CD4-positive, alpha-beta T cell treated with Interleukin-10 for 1 hour (primary cell): ENCODE measurements at regions not wholly inside any gene's neighbourhood (a gene's known extent, or its start where the extent isn't known, plus 50 kb on each side); places are given as distances from the start of the nearest gene placed in this dataset.
"Not testable (repeated sequence)": the region's sequence is repeated elsewhere in the genome, so short reads cannot be mapped to it uniquely, and the experiment has no call there.

Experiments
- DNase-seq: peaks from one replicate; pipeline ENCODE4 v3.0.0-alpha.2; 2020

GRCh38 chr12:131277186-131278091, 323.7 kb downstream of the ADGRD1 start:
- not testable (repeated sequence) for DNase-seq

GRCh38 chr12:131278451-131279115, 324.9 kb downstream of the ADGRD1 start:
- not testable (repeated sequence) for DNase-seq

GRCh38 chr12:131279281-131279921, 325.7 kb downstream of the ADGRD1 start:
- DNase-seq: no peak

DNA sequence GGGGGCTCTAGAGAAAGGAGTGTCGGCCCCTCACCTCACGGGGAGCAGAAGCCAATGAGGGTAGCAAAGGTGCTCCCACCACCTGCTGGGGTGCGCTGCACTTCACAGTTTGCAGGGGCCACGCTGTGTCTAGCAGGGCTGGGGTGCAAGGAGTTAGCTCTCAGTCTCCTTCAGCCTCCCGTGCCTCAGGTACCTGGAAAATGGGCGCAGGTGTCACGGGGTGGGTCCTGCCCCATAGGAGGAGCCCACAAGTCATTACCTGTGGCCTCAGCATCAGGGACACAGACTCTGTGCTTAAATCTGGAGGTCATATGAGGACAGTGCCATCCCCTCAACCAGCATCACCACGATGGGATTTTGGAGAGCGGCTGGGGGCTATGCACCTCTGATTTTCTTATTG, 326.7 kb downstream of the ADGRD1 start:
- DNase-seq: no peak

- no peak for DNase-seq
Measured at GRCh38 chr12:131281016-131281415, 327.3 kb downstream of the ADGRD1 start.

DNA sequence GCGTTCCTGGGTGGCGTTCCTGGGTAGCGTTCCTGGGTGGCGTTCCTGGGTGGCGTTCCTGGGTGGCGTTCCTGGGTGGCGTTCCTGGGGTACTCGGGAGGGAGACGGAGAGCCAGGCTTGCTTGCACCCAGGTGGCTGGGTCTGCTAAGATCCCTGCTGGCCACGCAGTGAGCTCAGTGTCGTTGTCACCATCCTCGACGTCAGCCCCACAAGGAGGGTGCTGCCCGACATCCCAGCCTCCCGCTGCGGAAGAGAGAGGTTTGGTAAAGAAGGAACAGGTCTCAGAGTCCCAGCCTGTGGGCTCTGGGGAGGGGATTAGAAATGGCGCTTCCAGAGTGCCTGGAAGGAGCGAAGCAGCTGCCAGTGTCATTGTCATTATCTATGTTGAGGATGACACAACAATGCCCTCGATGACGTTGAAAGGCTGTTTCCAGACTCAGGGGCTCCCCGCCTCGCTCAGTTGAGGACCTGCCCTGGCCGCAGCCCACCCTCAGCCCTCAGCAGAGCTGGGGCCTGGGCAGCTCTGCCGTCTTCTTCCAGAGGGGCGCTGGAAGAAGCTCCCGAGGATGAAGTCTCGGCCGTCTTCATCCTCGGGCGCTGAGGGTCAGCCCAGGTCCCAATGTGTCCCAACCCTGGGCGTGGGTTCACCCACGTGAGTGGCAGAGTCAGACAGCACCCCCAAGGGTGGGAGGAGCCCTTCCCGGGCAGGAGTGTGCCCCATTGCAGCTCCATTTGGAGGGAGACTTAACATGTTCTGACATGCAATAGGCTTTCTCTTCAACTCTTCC, 328.8 kb downstream of the ADGRD1 start:
- DNase-seq: no peak

DNA sequence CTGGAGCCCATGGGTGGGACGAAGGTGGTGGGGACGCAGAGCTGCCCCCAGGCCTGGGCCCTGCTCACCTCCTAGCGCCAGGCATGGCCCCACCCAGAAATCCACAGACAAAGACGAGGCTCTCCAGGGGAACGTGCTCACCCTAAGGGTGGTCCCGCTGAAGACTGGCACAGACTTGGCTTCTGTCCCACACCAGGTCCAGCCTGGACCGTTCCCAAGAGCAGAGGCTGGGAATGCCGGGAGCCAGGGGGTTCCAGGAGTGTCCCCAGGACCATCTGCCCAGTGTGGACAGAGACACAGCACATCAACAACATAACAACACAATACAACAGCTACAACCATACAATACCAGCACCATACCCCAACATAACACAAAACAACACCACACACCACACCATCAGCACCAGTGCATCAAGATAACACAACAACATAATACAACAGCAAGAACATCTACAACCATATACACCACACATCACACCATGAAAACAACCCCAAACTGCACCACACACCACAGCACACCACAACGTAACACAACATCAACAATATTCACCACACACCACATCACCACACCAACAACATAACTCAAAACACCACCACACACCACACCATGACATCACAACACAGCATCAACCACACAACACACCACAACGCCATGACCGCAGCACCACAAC, 329.6 kb downstream of the ADGRD1 start:
- no peak for DNase-seq

DNA sequence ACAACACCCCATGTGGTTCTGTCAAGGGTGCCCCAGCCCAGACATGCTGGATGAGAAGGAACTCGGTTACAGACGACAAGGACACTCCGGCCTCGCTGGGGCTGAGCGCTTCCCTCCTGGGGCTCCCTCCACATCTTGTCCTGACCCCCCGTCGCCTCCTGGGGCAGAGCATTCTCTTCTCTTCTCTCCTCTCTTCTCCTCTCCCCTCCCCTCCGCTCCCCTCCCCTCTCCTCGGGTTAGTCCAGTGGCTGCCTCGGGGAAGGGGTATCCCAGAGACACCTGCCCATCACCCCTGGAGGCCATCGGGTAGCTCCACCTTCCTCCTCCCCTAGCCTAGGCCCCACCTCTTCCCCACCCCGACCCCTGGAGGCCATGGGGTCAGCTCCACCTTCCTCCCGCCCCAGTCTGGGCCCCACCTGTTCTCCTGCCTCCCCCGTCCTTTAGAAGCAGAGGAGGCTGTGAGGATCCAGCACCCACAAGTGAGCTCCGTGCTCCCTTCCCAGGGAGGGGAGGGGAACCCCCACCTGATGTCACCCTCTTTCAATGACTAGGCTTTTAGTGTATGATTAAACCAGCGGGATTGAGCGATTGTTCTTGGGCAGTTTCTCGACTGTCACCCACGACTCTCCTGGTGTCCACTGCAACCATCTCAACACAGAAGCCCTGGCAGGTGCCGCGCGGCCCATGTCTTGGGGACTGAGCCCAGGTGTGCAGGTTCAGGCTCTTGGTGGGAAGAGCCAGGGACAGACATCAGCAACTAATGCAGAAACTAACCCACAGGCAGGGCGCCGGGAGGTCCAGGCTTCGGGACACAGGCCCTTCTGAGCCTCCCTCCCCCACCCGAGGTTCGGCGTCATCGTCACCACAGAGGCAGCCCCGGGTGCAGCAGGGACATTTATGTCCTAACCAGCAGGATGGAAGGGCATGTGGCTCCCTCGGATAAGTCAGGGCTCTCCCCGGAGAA, 330.4 kb downstream of the ADGRD1 start:
- not testable (repeated sequence) for DNase-seq

GRCh38 chr12:131284954-131285904, 331.5 kb downstream of the ADGRD1 start:
- not testable (repeated sequence) for DNase-seq

- DNase-seq: not testable (repeated sequence)
Measured at GRCh38 chr12:131285905-131286295, 332.2 kb downstream of the ADGRD1 start.

DNA sequence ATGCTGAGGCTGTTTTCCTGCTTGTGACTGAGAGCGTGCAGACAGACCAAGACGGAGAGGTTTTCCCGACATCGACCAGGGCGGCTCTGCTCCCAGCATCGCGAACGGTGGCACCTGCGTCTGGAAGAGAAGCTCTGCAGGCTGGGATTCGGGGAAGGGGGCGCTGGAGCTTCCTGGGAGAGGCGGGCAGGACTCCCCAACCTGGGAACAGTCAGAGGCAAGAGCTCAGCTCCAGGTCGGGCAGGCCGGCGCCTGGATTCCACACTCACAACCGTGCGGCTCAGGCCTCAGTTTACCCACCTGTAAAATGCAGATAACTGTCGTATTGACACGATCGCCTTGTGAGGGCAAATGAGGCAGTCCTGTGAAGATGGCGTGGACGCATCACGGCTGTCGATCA, 332.6 kb downstream of the ADGRD1 start:
- DNase-seq: not testable (repeated sequence)

DNA sequence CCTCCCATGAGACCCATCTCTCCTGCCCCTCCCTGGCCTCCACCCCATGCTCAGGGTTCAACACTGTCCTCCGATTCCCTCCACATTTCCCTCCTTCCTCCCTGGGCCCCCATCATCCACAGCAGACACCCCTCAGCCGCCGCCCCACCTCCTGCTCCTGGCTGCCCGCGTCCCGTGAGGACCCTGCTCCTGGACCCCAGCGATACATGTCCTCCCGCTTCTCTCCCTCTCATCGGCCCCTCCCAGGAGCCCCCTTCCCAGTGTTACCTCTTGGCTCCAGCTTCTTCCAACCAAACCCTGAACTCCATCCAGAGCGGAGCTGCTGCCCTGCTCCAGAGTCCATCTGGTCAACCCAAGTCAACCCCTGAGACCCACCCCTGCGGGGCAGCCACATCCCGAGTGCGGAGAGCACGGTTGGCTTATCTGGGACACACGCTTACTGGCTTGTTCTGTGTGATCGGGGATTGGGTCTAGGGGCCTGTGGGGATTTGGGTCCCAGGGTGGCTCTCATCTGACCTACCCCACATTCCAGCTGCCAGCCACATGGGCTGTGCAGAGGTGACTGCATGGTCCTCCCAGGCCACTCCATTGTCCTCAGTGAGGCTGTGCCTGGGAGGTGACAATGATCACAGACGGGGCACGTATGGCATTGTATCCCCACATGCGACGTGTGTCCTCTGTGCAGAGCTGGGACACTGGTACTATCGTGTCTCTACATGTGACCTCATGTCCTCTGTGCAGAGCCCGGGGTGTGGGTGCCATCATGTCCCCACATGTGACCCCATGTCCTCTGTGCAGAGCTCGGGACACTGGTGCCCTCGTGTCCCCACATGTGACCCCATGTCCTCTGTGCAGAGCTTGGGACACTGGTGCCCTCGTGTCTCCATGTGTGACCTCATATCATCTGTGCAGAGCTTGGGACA, 333.6 kb downstream of the ADGRD1 start:
- no peak for DNase-seq

DNA sequence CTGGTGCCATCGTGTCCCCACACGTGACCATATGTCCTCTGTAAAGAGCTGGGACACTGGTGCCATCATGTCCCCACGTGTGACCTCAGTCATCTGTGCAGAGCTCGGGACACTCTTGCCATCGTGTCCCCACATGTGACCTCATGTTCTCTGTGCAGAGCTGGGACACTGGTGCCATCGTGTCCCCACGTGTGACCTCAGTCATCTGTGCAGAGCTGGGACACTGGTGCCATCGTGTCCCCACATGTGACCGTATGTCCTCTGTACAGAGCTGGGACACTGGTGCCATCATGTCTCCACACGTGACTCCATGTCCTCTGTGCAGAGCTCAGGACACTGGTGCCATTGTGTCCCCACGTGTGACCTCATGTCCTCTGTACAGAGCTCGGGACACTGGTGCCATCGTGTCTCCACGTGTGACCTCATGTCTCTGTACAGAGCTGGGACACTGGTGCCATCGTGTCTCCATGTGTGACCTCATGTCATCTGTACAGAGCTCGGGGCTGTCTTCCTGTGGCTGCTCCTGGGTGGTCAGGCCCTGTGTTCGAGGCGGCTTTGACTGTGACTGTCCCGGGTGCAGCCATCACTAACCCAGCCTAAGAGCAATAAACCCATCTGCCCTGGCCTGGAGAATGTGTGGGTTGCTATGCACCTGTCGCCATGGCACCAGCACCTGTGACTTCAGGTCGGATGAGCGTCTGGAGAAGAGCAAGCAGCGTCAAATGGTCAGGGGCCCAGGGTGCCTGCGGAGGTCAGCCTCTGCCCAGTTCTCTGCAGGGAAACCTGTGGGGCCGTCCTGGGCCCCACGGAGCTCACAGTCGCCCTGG, 334.4 kb downstream of the ADGRD1 start:
- DNase-seq: no peak

DNA sequence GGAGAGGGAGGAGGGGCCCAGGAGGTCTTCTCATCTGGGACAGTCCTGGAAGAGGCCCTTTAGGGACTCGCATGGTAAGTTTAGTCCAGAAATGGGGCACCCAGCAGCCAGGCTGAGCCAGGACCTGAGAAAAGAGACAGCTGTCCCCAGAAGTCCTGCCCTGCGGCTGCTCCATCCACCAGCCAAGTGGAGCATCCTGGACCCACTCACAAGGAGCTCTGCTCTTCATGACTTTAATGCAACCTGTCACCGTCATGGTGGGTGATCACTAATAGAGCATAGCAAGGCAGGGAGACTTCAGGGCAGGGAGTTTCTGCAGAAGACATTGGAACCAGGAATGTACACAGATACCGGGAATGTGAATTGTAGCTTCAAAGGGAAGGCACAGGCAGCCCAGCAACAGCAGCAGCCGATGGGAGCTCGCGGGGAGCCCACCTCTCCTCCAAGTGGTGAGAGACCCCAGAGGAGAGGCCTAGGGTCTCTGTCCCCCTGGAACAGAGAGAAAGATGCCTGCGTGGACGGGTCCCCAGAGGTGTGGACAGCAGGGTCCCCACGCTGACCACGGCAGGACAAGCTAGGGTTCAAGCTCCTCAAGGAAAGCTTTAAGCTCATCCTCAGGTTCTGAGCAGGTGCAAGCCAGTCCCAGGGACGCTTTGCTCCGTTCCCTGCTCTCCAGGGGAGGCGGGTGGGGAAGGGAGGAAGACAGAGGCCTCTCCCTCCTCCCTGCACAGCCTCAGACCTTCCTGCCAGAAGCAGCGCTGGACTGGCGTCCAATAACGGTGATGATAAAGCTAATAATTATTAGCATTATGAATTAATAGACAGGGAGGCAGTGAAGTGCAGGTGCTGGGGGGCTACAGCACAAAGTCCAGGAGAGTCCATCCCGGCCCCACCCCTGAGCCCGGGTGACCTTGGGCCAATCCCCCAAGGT, 335.3 kb downstream of the ADGRD1 start:
- not testable (repeated sequence) for DNase-seq

DNA sequence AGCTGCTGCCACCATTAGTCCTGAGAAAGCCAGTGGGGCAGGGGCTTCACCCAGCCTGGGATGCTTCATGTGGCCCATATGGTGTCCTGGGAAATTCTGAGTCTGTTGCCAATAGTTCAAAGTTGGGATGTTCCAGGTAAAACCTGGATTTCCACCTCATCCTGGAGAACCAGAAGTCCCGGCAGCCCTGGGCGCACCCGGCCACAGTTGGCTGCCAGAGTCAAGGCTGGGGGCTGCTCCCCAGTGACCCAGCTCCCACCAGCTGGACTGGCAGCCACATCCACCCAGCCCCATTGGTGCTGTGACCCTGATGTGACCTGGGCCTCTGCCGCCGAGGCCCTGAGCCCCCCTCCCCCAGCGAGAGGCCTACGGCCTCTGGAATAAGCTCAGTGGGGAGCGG, 336.1 kb downstream of the ADGRD1 start:
- not testable (repeated sequence) for DNase-seq

- DNase-seq: no peak
Measured at GRCh38 chr12:131290255-131290959, 336.7 kb downstream of the ADGRD1 start.
